ENCODE measurements at regions not wholly inside any gene's neighbourhood (a gene's known extent, or its start where the extent isn't known, plus 50 kb on each side); places are given as distances from the start of the nearest gene placed in this dataset.

- no peaks in the 10 kb centered on the region for H3K79me2 ChIP-seq (ENCODE audit: insufficient read depth, low read length)
- no peaks in the 10 kb centered on the region for H4K20me1 ChIP-seq (ENCODE audit: insufficient read depth)
- H3K9me3 ChIP-seq (ENCODE audit: control insufficient read depth in 1 of 2, insufficient read depth in 1 of 2, low read depth in 1 of 2, low read length in 2 of 2), result peaks cover 7 to 12% of the 10 kb centered on the region in 2 experiments; a peak in 2 of 4 replicates
- H3K36me3 ChIP-seq (ENCODE audit: control insufficient read depth in 1 of 2, insufficient read depth in 2 of 2, low read length in 2 of 2), result no peaks in the 10 kb centered on the region
- intact Hi-C loops (cut with micrococcal nuclease), result no loop called here
- no peak for TF ChIP-seq SRF (IDR thresholded peaks at IDR 0.05; ENCODE audit: low read depth)
- no peak for TF ChIP-seq CEBPB (IDR thresholded peaks at IDR 0.05; ENCODE audit: low read depth)
- TF ChIP-seq, protein P1, sequence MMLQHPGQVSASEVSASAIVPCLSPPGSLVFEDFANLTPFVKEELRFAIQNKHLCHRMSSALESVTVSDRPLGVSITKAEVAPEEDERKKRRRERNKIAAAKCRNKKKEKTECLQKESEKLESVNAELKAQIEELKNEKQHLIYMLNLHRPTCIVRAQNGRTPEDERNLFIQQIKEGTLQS (IDR thresholded peaks at IDR 0.05), result no peak
- TF ChIP-seq RAD21 (IDR thresholded peaks at IDR 0.05; ENCODE audit: low read depth), result no peak
- TF ChIP-seq JUND (IDR thresholded peaks at IDR 0.05), result no peak
- TF ChIP-seq POLR2AphosphoS5 (IDR thresholded peaks at IDR 0.05; ENCODE audit: low read depth, low read length), result no peak
- no peak for TF ChIP-seq ZFX (IDR thresholded peaks at IDR 0.05)
- TF ChIP-seq SP1 (IDR thresholded peaks at IDR 0.05; ENCODE audit: low read depth), result no peak
- TF ChIP-seq SIN3A (IDR thresholded peaks at IDR 0.05; ENCODE audit: low read depth), result no peak
- H3K4me3 ChIP-seq (replicated peaks in 1 of 2; ENCODE audit: low read depth in 1 of 2, low read length in 2 of 2), result no peak overlapping the region
- ChIA-PET CTCF (no interaction called here), POLR2A (no interaction called here), RAD21 (ENCODE audit: low non-redundant PET in 1 of 2, low total read pairs in 2 of 2, uncharacterized antibody in 2 of 2, unreplicated experiment in 2 of 2) (no interaction called here)
- H3K4me2 ChIP-seq (ENCODE audit: low read length), result no peak overlapping the region
- H2AFZ ChIP-seq (ENCODE audit: low read depth, low read length, poor library complexity, severe bottlenecking), result no peak overlapping the region
- H3K9ac ChIP-seq (ENCODE audit: low read length), result no peak overlapping the region
- no TSS peak for BruUV-seq (replicated peaks)
- no peaks in the 10 kb centered on the region for H3K4me1 ChIP-seq (ENCODE audit: control insufficient read depth in 1 of 2, insufficient read depth in 2 of 2, low read length in 2 of 2)
- H3K9me2 ChIP-seq (ENCODE audit: insufficient read depth), result no peaks in the 10 kb centered on the region
- DNase-seq (ENCODE audit: low read depth, low spot score), result no peak
- H3K27me3 ChIP-seq (ENCODE audit: insufficient read depth, low read length), result no peaks in the 10 kb centered on the region
- H3K27ac ChIP-seq (ENCODE audit: low read depth, low read length), result no peak overlapping the region
- no peak for ATAC-seq
Measured at GRCh38 chr11:70490723-70491558, 92.6 kb downstream of the CTTN start.

- no TSS peak for BruUV-seq (replicated peaks)
- no peak overlapping the region for H3K9ac ChIP-seq (ENCODE audit: low read length)
- H4K20me1 ChIP-seq (ENCODE audit: insufficient read depth), result no peaks in the 10 kb centered on the region
- ChIA-PET POLR2A (no interaction called here), RAD21 (ENCODE audit: low non-redundant PET in 1 of 2, low total read pairs in 2 of 2, uncharacterized antibody in 2 of 2, unreplicated experiment in 2 of 2) (no interaction called here), CTCF (no interaction called here)
- H3K27me3 ChIP-seq (ENCODE audit: insufficient read depth, low read length), result no peaks in the 10 kb centered on the region
- TF ChIP-seq ZNF274 (IDR thresholded peaks at IDR 0.05; ENCODE audit: low read depth, low read length) (no peak), POLR2AphosphoS5 (IDR thresholded peaks at IDR 0.05; ENCODE audit: low read depth, low read length) (no peak)
- no peak overlapping the region for H3K4me2 ChIP-seq (ENCODE audit: low read length)
- no peaks in the 10 kb centered on the region for H3K4me1 ChIP-seq (ENCODE audit: control insufficient read depth in 1 of 2, insufficient read depth in 2 of 2, low read length in 2 of 2)
- intact Hi-C loops (cut with micrococcal nuclease), result no loop called here
- H3K4me3 ChIP-seq (replicated peaks in 1 of 2; ENCODE audit: low read depth in 1 of 2, low read length in 2 of 2), result no peak overlapping the region
- no peak overlapping the region for H3K27ac ChIP-seq (ENCODE audit: low read depth, low read length)
- DNase-seq (ENCODE audit: low read depth, low spot score) (no peak), ATAC-seq (no peak)
- no peaks in the 10 kb centered on the region for H3K79me2 ChIP-seq (ENCODE audit: insufficient read depth, low read length)
- H3K9me2 ChIP-seq (ENCODE audit: insufficient read depth), result no peaks in the 10 kb centered on the region
- no peaks in the 10 kb centered on the region for H3K36me3 ChIP-seq (ENCODE audit: control insufficient read depth in 1 of 2, insufficient read depth in 2 of 2, low read length in 2 of 2)
- H3K9me3 ChIP-seq (ENCODE audit: control insufficient read depth in 1 of 2, insufficient read depth in 1 of 2, low read depth in 1 of 2, low read length in 2 of 2), result peaks cover 7 to 12% of the 10 kb centered on the region in 2 experiments; a peak in 2 of 4 replicates
- no peak overlapping the region for H2AFZ ChIP-seq (ENCODE audit: low read depth, low read length, poor library complexity, severe bottlenecking)
Measured at GRCh38 chr11:70491696-70492472, 93.6 kb downstream of the CTTN start.
